BE2C (cell line): ENCODE measurements at regions not wholly inside any gene's neighbourhood (a gene's known extent, or its start where the extent isn't known, plus 50 kb on each side); places are given as distances from the start of the nearest gene placed in this dataset.
"Not testable (repeated sequence)": the region's sequence is repeated elsewhere in the genome, so short reads cannot be mapped to it uniquely, and the experiment has no call there.

ENCODE experiments used
- DNase-seq: peaks from one replicate; pipeline ENCODE4 v3.0.0-alpha.2; 2020
- H3K27me3 ChIP-seq: fragments of 250-450 bp; sonication (Bioruptor Pico); 2 replicates; pipeline ENCODE4 v1.5.1; 2020; ENCODE audit warnings: mild to moderate bottlenecking
- H3K36me3 ChIP-seq: fragments of 250-450 bp; sonication (Bioruptor Pico); 2 replicates; pipeline ENCODE4 v1.5.1; 2020; ENCODE audit warnings: mild to moderate bottlenecking
- H3K4me1 ChIP-seq: fragments of 250-450 bp; sonication (Bioruptor Pico); 2 replicates; pipeline ENCODE4 v1.5.1; 2020
- H3K4me3 ChIP-seq: 2 replicates; pipeline ENCODE4 v1.5.1; 2011; ENCODE audit warnings: low read depth, low read length
- H3K9me3 ChIP-seq: fragments of 250-450 bp; sonication (Bioruptor Pico); 2 replicates; pipeline ENCODE4 v1.5.1; 2020
- CTCF ChIP-seq: IDR thresholded peaks from 2 replicates; pipeline ENCODE4 v1.5.1; 2012; ENCODE audit warnings: mild to moderate bottlenecking, low read depth, low read length

- peaks cover 28% of the 10 kb centered on the region for H3K4me1 ChIP-seq
- H3K27me3 ChIP-seq, result no peaks in the 10 kb centered on the region
- no peak for TF ChIP-seq CTCF
- H3K9me3 ChIP-seq, result no peaks in the 10 kb centered on the region; the same call in 1 of the 2 replicates
- DNase-seq, result no peak
- H3K36me3 ChIP-seq, result peaks cover 40% of the 10 kb centered on the region
- no peak overlapping the region for H3K4me3 ChIP-seq
Observed at GRCh38 chr22:25477358-25477757, 87.1 kb upstream of the GRK3 start.

GRCh38 chr22:25478111-25478510 is 86.4 kb upstream of the GRK3 start:
- no peak for DNase-seq
- no peak for TF ChIP-seq CTCF
- Histone ChIP-seq H3K4me1 (peaks cover 35% of the 10 kb centered on the region), H3K4me3 (no peak overlapping the region), H3K9me3 (no peaks in the 10 kb centered on the region; the same call in 1 of the 2 replicates), H3K27me3 (no peaks in the 10 kb centered on the region), H3K36me3 (peaks cover 40% of the 10 kb centered on the region)

GRCh38 chr22:25478528-25478927 is 85.9 kb upstream of the GRK3 start:
- Histone ChIP-seq H3K4me1 (peaks cover 38% of the 10 kb centered on the region), H3K27me3 (no peaks in the 10 kb centered on the region), H3K36me3 (peaks cover 40% of the 10 kb centered on the region), H3K9me3 (no peaks in the 10 kb centered on the region; the same call in 1 of the 2 replicates), H3K4me3 (no peak overlapping the region)
- no peak for DNase-seq
- no peak for TF ChIP-seq CTCF

- Histone ChIP-seq H3K36me3 (peaks cover 50% of the 10 kb centered on the region), H3K4me1 (peaks cover 26% of the 10 kb centered on the region)
- H3K27me3 ChIP-seq, DNase-seq, H3K9me3 ChIP-seq, H3K4me3 ChIP-seq: not testable (repeated sequence)
Observed at GRCh38 chr22:25480868-25481267, 83.6 kb upstream of the GRK3 start.

- no peaks in the 10 kb centered on the region; the same call in 1 of the 2 replicates for H3K9me3 ChIP-seq
- peaks cover 18% of the 10 kb centered on the region for H3K4me1 ChIP-seq
- peaks cover 48% of the 10 kb centered on the region for H3K36me3 ChIP-seq
- H3K4me3 ChIP-seq, result peak overlapping the region; percentile 34
- DNase-seq, result peak; percentile 94
- no peak for TF ChIP-seq CTCF
- H3K27me3 ChIP-seq, result no peaks in the 10 kb centered on the region
Observed at GRCh38 chr22:25482091-25482760, 82.2 kb upstream of the GRK3 start.

GRCh38 chr22:25482868-25483639 is 81.4 kb upstream of the GRK3 start:
- no peak for DNase-seq
- peaks cover 40% of the 10 kb centered on the region for H3K36me3 ChIP-seq
- no peaks in the 10 kb centered on the region; the same call in 1 of the 2 replicates for H3K9me3 ChIP-seq
- H3K4me3 ChIP-seq, result no peak overlapping the region
- TF ChIP-seq CTCF, result no peak
- H3K4me1 ChIP-seq, result peaks cover 19% of the 10 kb centered on the region
- H3K27me3 ChIP-seq, result no peaks in the 10 kb centered on the region
